ENCODE measurements at regions not wholly inside any gene's neighbourhood (a gene's known extent, or its start where the extent isn't known, plus 50 kb on each side); places are given as distances from the start of the nearest gene placed in this dataset.
"Not testable (repeated sequence)": the region's sequence is repeated elsewhere in the genome, so short reads cannot be mapped to it uniquely, and the experiment has no call there.

DNA sequence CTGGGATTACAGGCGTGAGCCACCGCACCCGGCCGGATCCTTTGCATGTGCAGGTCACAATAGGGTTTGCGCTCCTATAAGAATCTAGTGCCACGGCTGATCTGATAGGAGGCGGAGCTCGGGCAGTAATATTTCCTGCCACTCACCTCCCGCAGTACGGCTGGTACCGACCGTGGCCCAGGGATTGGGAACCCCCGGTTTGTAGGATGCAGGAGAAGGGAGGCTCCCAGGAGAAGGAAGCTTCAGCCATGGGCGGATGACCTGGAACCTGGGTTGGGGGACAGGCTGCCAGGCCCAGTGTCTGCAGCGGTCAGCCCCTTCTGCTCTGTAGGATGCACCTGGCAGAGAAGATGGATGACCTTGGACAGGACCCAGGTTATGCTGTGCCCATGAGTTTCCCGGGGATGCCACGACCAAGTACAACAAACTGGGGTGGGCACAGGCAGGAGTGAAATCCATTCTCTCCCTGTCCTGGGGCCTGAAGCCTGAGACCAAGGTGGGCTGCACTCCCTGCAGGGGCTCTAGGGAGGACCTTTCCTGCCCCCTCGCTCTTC lies 818.9 kb downstream of the BRD1 start:
- no peak overlapping the region for H3K4me3 ChIP-seq (ENCODE audit: low read depth, low read length)
- TF ChIP-seq, protein P1, sequence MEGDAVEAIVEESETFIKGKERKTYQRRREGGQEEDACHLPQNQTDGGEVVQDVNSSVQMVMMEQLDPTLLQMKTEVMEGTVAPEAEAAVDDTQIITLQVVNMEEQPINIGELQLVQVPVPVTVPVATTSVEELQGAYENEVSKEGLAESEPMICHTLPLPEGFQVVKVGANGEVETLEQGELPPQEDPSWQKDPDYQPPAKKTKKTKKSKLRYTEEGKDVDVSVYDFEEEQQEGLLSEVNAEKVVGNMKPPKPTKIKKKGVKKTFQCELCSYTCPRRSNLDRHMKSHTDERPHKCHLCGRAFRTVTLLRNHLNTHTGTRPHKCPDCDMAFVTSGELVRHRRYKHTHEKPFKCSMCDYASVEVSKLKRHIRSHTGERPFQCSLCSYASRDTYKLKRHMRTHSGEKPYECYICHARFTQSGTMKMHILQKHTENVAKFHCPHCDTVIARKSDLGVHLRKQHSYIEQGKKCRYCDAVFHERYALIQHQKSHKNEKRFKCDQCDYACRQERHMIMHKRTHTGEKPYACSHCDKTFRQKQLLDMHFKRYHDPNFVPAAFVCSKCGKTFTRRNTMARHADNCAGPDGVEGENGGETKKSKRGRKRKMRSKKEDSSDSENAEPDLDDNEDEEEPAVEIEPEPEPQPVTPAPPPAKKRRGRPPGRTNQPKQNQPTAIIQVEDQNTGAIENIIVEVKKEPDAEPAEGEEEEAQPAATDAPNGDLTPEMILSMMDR (IDR thresholded peaks at IDR 0.05; ENCODE audit: control insufficient read depth, extremely low read depth, insufficient read depth) = no peak
- no peak for DNase-seq (ENCODE audit: low read depth)

DNA sequence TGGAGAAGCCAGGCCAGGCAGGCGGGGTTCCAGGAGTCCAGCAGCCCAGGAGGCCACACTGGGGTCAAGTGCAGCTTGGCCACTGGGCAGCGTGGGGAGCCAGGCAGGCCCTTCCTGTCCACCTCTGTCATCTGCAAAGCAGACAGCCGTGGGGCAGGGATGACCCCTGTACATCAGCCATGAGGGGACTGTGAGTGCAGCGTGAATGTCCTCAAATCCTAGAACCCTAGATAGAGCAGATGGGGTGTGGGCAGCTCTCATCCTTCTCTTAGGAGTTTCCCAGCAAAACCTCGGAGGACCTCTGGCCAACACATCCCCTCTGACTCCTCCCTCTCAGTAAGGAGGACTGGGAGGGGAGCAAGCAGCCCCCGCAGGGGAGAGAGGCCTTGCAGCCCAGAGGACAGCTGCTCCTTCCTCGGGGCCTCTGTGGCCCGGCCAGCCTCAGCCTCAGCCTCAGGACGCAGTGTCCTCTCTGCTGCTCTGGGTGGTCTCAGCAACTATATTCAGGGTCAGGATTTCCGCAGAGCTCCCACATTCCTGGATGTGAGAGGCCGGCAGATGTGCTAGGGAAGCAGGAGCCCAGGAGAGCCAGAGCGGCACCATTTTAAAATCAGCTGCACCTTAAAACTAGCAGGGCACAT lies 820.5 kb downstream of the BRD1 start:
- TF ChIP-seq, protein P1 (IDR thresholded peaks at IDR 0.05; ENCODE audit: control insufficient read depth, extremely low read depth, insufficient read depth) = no peak
- DNase-seq (ENCODE audit: low read depth) = no peak
- no peak overlapping the region for H3K4me3 ChIP-seq (ENCODE audit: low read depth, low read length)

DNA sequence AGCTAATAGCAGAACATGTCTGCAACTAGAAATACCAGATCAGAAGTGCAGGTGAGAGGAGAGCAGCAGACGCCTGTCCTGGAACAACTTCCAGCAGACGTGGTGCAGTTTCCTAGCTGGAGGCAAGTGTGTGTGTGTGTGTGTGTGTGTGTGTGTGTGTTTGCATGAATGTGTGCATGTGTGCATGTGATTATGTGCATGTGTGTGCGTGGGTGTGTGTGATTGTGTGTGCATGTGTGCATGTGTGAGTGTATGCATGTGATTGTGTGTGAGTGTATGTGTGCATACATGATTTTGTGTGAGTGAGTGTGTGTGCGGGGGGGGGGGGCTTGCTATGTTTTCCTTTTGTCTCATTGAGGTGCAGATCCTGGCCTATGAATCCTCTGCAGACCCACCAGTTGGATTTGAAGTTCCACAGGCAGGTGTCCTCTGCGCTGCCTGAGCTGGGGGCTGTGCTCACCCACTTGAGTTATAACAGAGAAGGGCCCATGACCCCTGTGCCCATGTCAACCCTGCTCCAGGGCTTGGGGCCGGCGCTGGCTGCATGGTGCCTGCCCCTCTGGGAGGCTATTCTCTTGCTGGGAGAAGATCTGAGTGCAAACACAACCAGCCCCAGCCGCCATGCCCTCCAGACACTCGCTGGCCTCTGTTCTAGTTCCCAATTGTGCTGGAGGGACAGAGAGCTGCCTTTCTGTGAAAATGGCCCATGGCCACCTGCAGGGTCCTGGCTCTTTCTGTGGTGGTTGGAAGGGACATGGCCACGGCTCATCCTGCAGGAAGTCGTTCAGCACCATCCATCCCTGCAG lies 821.3 kb downstream of the BRD1 start:
- no peak for DNase-seq (ENCODE audit: low read depth)
- H3K4me3 ChIP-seq (ENCODE audit: low read depth, low read length) = no peak overlapping the region
- TF ChIP-seq, protein P1 (IDR thresholded peaks at IDR 0.05; ENCODE audit: control insufficient read depth, extremely low read depth, insufficient read depth) = no peak

DNA sequence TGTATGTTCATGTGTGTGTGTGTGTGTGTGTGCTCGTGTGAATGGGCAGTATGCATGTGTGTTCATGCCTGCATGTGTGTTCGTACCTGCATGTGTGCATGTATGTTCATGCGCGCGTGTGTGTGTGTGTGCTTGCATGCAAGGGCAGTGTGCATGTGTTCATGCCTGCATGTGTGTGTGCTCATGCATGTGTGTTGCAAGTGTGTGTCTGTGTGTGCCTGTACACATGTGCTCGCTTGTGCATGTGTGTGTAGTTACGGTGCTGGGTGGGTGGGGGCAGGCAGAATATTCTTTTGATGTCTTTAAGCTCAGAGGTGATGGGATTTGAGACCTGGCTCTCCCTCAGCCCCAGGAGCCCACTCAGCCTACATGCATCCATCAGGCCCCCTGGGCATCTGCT lies 822.1 kb downstream of the BRD1 start:
- TF ChIP-seq, protein P1 (IDR thresholded peaks at IDR 0.05; ENCODE audit: control insufficient read depth, extremely low read depth, insufficient read depth) = no peak
- no peak overlapping the region for H3K4me3 ChIP-seq (ENCODE audit: low read depth, low read length)
- no peak for DNase-seq (ENCODE audit: low read depth)

DNA sequence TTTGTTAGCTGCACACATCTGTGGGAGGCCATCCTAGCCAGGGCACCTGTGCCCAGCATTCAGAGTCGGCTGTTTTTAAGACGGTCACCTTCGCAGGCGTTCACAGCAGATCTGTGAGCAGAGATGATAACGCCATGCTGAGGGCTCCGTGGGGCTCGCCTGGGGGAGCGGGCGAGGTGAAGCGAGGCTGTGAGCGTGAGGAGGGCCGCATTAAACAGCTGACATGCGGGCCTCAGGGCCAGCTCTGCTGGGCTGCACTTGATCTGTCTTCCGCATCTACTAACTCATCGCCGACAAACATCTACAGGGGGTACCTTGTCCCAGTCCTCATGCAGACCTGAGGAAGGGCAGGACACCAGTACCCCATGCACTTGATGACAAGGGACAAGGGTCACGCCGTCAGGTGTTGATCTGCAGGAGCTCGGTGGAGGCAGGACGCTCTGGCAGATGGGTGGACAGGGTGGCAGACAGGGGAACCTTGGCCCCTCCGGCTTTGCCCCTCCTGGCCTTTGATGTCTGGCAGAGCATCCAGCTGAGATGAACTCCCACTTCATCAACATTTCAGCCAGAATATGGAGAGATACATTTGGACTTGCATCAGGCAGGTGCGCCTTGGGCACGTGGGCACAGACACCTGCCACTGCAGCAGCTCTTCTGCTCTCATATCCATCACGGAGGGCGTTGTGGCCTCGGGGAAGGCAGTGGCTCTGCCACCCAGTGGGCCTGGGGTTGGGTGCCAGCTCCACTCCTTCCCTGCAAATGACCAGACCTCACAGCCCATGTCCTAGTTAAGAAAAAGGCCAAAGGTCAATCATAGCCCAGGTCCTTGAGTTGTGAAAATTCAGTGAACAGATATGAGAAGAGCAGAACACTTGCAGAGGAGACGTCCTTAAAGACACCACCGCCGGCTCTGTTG lies 822.9 kb downstream of the BRD1 start:
- DNase-seq (ENCODE audit: low read depth) = no peak
- TF ChIP-seq, protein P1 (IDR thresholded peaks at IDR 0.05; ENCODE audit: control insufficient read depth, extremely low read depth, insufficient read depth) = no peak
- no peak overlapping the region for H3K4me3 ChIP-seq (ENCODE audit: low read depth, low read length)

DNA sequence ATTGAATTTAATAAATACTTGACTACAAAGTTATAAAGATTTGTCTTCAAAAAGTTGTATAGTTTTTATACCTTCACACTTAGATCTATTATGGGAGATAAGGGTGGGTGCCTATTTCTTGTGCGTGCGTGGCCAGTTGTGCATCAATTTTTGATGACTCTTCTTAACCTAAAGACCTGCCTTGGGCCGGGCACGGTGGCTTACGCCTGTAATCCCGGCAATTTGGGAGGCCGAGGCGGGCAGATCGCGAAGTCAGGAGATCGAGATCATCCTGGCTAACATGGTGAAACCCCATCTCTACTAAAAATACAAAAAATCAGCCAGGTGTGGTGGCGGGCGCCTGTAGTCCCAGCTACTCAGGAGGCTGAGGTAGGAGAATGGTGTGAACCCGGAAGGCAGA lies 830.1 kb downstream of the BRD1 start:
- not testable (repeated sequence) for H3K4me3 ChIP-seq (ENCODE audit: low read depth, low read length)

DNA sequence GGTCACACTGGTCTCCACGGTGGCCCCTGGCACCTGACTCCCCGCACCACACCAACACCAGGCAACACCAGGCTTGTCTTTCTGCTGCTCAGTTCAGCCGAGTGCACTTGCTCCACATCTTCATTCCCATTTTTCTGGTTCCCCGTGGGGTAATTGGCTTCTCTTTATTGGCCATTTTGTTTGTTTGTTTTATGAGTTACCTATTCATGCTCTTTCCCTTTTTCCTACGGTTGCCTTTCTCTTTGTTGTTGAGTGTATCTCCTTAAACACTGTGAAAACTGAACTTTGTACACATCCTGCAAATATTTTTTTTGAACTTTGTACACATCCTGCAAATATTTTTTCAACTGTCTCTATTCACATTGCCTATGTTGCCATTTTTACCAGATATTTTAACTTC lies 834.0 kb downstream of the BRD1 start:
- no peak overlapping the region for H3K4me3 ChIP-seq (ENCODE audit: low read depth, low read length)
- no peak for DNase-seq (ENCODE audit: low read depth)
- TF ChIP-seq, protein P1 (IDR thresholded peaks at IDR 0.05; ENCODE audit: control insufficient read depth, extremely low read depth, insufficient read depth) = no peak

More for the DNA sequence above, 830.1 kb downstream of the BRD1 start:
- DNase-seq (ENCODE audit: low read depth) = not testable (repeated sequence)
